Middle frontal gyrus (tissue), 1 donor: ENCODE measurements at regions not wholly inside any gene's neighbourhood (a gene's known extent, or its start where the extent isn't known, plus 50 kb on each side); places are given as distances from the start of the nearest gene placed in this dataset.

Source experiments
- DNase-seq: peaks from one replicate; pipeline ENCODE4 v3.0.0-alpha.2; 2015; ENCODE audit warnings: low spot score; ENCODE audit errors: extremely low spot score

DNA sequence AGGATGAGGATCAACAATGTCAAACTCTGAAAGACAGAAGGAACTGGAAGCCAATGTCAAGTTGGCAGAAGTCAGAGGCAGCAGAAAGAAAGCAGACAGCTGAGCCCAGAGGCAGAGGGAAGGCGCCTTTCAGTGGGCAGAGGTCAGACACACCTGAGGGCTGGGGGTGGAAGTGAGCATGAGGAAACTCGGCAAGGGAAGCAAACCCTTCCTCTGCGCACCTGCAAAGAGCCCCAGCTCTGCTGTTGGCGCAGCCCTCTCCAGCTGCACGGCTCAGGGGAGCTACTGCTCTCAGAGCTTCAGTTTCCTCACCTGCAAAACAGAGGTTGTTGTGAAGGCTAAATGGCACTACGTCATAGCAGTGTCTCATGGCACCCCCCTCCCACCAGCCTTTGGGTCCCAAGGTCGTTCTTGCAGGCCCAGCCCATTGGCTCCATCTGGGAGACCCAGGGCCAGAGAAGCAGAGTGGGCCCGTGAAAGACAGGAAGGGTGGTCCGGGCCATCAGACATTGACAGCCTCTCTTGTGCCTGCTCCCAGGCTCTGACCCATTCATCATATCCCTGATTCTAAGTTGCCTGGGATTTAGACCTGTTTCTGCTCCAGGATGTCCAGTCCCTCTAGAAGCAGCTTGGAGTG is 53.3 kb upstream of the SLC6A11 start:
- DNase-seq, result no peak

GRCh38 chr3:10763248-10763620 is 52.8 kb upstream of the SLC6A11 start:
- DNase-seq, result no peak

GRCh38 chr3:10763817-10764258 is 52.2 kb upstream of the SLC6A11 start:
- no peak for DNase-seq

DNA sequence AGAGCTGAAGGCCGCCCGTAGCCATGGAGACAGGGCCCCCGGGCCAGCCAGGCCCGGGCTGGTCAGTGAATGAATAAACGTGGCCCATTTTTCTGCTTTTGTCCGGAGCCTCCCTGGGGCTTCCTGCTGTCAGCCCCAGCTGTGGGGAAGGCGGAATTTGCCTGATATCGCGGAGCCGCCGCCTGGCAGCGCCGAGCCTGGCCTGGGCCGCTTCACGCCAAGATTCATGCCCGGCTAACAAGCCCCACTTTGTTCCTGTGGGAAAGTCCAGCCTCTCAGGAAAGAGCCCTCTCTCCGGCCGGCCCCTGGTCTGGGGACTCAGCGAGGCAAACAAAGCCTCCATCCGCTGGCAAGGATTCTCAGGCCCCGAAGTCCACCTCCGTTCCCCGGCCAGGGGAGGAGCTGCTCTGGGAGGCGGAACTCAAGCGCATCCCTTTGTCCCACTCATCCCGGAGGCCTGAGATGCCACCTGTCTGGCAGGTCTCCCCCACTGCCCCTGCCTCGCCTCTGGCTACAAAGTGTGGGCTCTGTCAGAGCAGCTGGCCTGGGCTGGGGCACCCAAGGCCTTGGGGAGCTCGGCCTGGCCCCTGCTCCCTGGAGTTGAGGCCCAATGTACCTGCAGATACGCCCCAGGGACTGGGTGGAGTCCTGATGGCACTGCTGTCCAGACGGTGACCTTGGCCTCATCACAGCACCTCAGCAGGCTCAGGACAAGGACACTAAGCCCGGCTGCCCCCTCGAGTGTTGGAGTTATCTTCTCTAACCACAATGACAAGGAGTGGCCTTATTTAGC is 51.6 kb upstream of the SLC6A11 start:
- DNase-seq, result peak; percentile 43

DNA sequence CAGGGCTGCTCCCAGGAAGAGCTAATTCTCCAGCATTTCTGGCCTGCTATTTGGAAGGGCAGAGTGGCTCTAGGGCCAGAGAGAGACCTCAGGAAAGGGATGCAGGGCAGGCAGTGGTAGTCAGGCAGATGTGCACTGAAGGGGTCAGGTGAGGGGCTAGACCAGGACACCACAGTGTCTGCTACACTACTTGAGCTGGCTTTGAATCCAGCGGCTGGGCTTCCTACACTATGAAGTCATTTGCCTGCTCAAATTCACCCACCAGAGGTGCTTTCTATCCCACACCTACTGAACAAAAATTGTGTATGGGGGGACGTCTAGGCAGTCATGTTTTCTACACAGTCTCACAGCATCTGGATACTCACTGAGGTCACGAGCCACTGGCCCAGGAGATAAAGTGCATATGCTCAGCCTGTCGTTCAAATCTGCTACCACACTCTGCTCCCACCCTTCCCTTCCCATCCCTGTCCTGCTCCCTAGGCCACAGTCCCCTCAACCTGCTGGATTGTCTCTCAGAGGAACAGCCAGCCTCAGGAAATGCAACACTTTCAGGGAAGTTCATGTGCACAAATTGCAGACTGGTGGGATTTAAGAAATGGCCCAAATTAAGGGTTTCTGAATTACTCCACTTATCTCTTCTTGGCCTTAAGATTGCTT is 49.9 kb upstream of the SLC6A11 start:
- no peak for DNase-seq
